GM19438 (cell line): ENCODE measurements at regions not wholly inside any gene's neighbourhood (a gene's known extent, or its start where the extent isn't known, plus 50 kb on each side); places are given as distances from the start of the nearest gene placed in this dataset.
"Not testable (repeated sequence)": the region's sequence is repeated elsewhere in the genome, so short reads cannot be mapped to it uniquely, and the experiment has no call there.

ENCODE experiments used
- ATAC-seq: cut with Tn5 transposase; IDR thresholded peaks from one replicate; pipeline ENCODE4 v1.9.1; 2021; ENCODE audit warnings: low read depth; ENCODE audit not compliant: unreplicated experiment

DNA sequence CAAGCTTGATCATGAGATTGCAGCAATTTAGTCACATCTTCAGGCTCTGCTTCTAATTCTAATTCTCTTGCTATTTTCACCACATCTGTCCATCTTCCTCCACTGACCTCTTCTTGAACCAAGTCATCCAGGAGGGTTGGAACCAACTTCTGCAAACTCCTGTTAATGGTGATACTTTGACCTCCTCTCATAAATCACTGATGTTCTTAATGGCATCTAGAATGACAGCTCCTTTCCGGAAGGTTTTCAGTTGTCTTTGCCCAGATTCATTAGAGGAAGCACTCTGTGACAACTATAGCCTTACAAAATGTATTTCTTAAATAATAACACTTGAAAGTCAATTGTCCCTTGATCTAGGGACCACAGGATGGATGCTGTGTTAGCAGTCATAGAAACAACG, 136.2 kb downstream of the IGLL1 start:
- ATAC-seq = not testable (repeated sequence)

DNA sequence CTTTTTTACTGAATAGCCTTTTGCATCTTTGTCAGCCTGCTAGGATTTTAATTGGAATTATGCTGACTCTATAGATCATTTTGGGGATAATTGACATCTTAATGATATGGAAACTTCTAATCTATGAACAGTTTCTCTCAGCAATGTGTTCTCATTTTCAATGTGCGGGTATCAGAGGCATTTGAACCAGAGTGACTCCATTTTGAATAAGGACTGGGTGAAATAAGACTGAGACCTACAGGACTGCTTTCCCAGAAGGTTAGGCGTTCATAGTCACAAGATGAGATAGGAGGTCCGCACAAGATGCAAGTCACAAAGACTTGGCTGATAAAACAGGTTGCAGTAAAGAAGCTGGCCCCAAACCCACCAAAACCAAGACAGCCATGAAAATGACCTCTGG, 140.5 kb downstream of the IGLL1 start:
- ATAC-seq = not testable (repeated sequence)

DNA sequence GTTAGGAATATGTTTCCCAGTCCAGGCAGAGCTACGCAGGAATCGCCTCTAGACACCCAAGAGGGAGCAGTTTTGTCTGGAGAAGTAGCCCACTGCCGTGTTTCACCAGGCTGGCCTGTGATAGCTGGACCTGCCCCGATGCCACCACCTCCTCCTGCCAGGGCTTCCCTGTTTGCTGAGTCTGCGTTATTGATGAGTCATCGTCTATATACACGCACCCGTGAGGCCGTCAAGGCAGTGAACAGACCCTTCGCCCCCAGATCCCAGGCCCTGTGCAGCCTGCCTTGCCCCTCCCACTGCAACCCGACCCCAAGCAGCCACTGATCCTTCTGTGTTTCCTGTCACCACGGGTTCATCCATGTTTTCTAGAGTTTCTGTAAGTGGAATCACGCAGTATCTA, 141.9 kb downstream of the IGLL1 start:
- ATAC-seq = no peak

DNA sequence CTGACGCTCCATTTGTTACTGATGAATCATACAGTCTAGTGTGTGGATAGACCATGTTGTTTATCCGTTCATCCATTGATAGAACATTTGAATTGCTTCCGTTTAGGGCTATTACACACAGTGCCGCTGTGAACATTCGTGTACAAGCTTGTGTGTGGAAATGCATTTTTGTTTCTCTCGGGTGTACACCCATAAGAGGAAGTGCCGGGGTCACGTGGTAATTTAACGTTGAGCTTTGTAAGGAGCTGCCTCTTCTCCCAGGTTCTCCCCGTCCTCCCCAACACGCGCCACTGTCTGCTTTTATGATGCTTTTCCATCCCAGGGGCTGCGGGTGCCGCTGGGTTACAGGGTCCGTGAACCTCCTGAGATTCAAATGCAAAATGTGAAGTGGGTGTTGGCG, 142.3 kb downstream of the IGLL1 start:
- ATAC-seq = no peak

DNA sequence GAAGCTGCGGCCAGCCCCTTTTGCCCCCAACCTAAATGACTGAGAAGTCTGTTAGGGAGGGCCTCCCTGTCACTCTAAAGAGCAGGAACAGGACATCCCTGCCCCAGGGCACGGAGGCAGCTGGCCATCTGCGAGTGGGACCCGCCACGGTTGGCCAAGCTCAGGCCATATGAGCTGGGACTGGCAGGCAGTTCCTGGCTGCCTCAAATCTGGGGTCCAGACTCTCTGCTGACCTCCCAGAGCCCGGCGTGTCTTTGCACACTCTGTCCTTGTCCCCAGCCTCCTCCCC, 143.0 kb downstream of the IGLL1 start:
- not testable (repeated sequence) for ATAC-seq

DNA sequence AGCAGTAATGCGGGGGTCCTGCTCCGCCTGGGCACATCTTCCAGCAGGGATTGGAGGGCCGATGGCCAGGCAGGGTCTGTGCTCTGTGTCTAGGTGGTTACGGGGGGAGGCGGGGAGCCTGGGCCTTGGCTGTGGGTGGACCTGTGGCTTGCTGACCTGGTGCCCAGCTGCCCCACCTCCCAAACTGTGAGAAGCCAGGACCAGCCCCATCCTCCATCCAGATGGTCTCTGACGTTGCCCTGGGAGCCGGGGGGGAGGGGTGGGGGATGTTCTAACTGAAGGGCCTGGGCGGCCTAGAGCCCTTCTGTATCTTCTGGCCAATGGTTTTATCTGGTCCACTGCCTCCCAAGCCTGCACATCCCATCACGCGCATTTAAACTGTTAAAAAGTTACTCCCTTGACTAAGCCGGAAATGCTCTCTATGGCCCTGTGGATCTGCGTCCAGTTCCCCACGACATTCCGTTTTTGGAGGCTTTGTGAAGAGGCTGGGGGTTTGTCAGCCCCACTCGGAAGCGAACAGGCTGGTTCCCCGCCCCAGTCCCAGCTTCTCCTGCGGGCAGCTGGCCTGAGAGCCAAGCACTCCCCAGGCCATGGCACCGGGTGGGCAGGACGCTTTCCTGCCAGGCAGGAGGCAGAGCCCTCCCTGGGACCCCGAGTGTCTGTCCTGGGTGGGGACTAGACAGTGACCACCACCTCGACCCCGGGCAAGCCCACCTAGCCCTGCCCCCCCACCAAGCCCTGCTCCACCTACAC, 143.6 kb downstream of the IGLL1 start:
- not testable (repeated sequence) for ATAC-seq

DNA sequence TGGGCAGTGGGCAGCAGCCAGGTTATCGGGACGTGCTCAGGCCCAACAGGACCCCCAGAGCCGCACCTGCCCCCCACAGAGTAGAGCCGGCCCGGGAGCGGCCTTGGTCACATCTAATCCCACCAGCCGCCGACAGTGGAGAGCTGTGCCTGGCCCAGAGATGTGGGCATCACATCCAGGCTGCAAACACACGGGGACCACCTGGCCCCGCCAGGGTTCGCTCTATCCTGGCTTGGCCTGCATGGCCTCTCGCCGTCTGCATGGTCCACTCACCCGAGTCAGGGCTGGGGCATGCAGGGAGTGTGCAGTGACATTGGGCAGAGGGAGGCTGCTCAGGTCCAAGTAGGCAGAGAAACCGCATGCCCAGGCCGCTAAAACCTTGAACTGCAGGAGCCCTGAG, 144.9 kb downstream of the IGLL1 start:
- ATAC-seq = not testable (repeated sequence)

DNA sequence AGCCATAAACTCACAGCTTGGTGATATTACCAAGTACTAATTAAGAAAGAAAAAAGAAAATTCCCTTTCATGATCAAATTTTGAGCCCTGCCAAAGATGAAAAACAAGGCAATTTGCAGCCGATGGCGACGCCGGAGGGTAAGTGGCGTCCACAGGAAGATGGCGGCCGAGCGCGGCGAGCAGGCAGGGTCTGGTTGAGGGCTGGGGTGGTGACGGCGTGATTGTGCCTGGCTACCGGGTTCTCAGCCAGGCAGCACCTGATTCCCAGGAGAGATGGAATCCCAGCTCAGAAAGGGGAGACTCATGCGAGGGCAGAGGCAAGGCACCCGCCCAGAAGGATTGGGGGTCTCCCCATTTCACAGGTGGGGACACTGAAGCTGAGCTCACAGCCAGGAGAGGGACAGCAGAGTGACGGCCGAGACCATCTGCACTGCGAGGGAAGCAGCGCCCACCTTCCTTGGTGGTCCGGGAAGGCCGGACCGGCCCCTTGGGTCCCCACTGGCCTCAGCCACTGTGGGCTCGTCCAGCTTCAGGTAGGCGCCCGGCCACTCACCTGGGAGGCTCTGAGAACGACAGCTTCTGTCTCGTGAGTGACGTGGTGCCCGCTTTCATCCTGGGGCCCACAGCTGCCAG, 145.8 kb downstream of the IGLL1 start:
- ATAC-seq = not testable (repeated sequence)

DNA sequence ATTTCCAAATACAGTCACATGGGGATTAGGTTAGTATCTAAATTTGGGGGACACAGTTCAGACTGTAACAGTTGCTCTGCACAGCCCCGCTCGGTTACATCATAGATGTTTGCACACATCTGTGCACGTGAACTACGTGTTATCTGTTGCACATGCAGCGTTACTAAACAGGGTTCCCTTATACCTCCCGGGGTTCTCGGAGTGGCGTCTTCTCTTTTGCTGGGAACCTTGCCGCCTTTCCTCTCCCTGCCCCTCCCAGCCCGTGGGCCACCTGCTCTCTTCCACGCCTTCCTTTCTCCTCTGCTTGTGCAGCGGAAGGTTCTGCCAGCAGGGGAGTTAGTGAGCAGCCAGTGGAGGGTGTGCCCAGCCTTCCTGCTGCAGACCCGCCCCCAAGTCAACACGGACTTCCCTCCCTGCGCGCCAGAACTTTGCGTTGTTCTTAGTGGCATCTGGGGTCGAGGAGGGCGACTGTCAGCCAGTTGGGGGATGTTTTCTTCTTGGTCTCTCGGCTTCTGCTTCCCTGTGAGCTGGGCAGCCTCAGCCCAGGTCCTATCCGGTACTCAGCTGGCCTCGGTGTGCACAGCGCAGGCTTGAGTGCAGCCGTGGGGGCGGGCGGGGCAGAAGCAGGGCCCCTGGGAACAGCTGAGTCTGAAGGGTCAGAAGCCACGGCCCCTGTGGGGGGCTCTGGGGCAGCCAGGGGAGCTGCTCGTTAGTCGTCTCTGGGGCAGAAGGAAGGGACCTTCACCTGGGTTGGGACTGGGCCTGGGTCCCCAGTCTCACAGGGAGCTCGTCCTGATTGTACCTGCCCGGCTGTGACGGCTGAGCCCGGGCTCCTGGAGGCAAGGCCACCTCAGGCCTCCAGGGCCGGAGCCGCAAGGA, 146.7 kb downstream of the IGLL1 start:
- not testable (repeated sequence) for ATAC-seq

DNA sequence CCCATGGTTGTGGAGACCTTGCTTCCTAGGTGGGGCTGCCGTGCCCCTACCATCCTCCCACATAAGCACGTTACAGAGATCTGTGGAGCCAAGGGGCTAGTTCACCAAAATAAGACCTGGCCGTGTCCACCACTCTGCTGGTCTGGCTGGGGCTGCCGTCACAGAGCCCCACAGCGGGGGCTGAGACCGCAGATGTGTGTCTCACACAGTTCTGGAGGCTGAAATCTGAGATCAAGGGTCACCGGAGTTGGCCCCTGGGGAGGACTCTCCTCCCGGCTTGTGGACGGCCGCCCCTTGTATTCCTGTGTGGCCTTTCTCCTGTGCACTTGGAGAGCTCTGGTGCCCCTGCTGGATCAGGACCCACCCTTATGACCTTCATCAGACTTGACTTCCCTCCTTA, 147.4 kb downstream of the IGLL1 start:
- not testable (repeated sequence) for ATAC-seq

DNA sequence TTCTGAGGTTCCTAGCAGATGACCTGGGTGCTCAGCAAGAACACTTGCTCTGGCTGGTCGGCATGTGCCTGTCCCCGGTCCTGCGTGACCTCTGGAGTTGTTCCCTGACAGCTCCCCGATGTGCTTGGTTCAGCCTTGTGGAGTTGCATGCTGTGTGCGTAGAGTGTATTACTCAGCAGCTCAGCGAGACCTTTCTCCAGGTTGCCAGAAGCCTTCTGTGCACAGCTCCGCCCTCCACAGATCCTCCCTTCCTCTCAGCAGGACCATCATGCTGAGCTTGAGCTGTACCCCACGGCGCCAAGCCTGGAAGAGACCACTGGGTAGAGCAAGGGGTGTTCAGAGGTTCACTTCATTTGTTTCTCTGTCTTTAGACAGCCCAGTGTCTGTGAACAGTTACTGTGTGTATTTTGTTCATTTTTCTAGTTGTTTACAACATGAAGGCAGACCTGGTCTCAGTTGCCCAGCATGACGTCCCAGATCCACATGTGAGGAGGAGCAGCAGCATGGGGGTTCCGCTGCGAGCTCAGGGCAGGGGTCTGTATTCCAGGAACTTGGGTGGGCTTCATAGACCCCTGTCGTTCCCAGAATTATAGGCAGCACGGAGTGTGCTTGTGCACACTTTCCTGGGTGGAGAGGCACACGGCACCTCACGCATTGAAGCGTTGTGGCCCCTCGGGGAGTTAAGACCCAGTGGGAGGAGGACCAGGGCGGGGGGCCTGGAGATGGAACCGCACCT, 148.6 kb downstream of the IGLL1 start:
- ATAC-seq = no peak

DNA sequence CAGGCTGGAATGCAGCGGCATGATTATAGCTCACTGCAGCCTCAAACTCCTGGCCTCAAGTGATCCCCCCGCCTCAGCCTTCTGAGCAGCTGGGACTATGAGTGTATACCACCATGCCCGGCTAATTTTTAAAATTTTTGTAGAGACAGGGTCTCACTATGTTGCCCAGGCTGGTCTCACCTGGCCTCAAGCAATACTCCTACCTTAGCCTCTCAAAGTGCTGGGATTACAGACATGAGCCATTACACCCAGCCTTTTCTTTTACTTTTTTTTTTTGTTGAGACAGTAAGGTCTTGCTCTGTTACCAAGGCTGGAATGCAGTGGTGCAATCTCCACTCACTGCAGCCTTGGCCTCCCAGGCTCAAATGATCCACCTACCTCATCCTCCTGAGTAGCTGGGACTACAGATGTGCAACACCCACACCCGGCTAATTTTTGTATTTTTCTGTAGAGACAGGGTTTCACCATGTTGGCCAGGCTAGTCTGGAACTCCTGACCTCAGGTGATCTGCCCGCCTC, 155.5 kb downstream of the IGLL1 start:
- ATAC-seq = not testable (repeated sequence)

DNA sequence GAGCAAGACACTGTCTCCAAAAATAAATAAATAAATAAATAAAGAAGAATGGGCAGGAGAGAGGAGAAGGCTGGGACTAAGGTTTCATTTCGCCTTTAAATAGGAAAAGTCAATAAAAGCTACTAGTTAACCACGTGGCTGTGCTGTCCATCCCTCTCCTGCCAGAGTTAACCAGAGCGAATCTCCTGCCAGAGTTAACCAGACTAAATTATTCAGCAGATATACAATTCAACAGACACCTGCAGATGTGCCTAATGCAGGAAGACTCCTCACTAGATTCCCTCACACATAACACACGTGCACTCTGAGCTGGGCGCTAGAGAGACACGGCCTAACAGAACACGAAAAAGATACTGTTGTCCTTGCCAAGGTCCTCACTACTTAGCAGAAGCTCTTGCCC, 156.1 kb downstream of the IGLL1 start:
- ATAC-seq = no peak

DNA sequence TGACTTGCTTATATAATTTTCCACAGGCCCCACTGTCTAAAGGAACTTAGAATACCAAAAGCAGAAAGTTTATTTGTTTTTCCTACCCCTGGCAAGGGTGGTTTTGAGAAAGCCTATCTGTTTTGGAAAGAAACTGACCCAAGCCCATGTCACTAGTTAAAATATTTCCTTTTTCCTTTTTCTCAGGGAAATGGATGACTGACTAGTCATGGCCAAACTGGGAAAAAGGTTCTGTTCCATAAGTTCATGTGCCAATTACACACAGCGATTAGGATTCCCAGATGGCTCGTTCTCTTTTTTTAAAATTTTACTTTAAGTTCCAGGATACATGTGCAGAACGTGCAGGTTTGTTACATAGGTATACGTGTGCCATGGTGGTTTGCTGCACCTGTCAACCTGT, 157.8 kb downstream of the IGLL1 start:
- not testable (repeated sequence) for ATAC-seq

DNA sequence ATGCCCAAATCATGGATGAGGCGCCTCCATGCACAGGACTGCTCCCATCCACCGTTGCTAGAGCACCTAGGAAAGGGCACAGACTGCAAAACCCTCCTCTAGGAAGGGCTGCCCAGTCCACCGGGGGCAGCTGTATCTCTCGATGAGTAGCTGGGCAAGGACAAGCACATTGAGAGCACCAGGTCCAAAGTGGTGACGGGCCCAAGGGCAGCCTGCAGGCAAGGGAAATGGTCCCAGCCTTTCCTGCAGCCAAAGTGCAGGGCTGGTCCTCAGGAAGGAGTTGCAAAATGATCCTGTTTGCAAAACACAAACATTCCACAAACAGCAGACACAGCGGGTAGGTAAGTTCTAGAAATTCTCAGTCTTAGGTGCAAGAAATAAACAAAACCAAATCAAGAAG, 158.8 kb downstream of the IGLL1 start:
- ATAC-seq = not testable (repeated sequence)

DNA sequence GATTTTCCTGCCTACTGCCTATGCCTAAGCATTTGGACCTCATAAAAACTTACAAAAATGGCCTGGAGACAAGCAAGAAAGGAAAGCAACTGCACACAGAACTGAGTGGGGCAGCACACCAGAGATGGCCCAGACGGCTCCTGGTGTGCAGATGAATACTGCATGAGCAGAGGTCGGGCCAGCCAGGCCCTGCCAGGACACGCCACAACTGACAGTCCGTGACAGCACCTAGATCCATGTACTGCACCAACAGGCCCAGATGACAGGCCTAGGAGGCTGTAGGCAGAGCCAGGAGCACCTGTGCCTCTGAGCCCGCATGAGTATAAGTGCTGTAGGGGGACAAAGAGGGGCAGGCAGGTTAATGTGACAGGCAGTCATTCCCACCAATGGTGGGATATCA, 160.2 kb downstream of the IGLL1 start:
- ATAC-seq = no peak

DNA sequence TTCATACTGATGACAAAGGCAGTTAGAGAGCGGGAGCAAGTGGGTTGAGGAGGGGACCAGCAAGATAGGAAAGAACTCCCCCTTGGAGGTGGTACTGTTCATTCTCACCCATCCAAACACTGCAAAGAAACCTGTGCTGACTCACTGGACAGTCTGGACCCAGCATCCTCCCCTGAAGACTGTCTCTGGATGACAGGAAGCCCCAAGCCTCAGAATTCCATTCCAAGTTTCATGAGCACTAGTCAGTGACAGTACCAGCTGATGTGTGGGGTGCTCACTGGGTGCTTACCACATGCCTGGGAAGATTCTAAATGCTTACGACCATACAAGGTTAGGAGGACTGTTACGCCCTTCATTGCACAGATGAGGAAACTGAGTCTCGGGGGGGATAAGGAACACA, 160.9 kb downstream of the IGLL1 start:
- ATAC-seq = no peak

DNA sequence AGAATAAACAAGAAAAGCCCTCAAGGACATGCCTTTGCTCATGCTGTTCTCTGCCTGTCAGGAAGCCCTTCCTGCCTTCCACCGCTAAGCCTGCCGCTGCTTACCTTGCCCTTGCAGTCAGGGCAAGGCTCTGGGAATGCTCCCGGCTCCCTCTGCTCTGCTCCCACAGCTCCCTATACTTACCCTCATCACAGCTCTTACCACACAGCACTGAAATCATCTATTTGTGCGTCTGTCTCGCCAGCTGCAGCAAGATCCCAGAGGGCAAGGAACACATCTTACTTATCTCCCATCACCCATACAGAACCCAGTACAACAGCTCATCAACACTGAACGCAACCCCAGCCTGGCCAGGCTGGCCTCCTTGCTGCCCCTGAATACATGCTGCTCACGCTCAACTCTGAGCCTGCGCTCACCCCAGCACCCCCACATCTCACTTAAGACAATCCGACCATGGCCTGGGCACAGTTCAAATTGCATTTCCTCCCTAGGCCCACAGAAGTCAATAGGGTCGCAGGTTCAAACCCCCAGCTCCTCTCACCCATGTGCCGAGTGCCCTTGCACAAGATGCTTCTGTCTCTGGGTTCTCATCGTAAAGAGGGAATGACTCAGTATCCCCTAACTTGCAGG, 161.8 kb downstream of the IGLL1 start:
- ATAC-seq = no peak

DNA sequence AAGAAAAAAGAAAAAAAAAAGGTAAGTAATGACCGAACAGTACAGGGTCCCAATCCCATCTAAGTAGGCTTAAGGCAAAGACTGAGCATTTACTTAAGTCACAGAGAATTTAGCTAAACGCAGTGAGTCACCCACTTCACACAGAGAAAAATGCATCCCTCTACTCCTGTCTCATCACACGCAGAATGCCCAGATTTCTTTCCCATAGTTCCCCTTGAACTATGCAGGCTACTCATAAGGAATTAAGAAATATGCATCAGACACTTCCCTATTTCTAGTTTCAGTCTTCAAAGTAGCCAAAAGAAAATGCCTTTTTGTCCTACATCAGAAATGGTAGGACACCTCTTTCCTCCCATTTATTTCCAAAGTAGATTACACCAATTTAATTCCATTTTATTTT, 162.8 kb downstream of the IGLL1 start:
- ATAC-seq = not testable (repeated sequence)

DNA sequence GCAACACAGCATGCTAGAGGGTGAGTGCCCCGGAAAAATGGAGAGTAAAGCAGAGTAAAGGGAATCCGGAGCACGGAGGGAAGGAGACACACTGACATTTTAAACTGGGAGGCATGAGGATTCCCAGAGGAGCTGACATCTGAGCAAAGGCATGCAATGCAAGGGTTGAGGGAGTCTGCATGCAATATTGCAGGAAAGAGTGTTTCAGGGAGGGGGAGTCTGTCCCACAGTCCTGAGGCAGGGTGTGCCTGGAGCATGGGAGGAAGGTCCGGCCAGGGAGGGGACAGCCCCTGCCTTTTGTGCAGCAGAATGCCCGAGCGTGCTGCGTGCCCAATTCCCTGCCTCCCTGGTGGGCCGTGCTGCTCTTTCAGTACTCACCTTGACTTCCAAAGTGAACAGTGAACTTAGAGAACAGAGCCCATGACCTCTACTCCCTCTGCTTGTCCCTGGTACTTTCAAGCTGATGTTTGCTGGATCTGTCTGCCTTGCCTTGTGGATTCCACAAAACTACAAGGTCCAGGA, 163.9 kb downstream of the IGLL1 start:
- not testable (repeated sequence) for ATAC-seq
